ENCODE measurements at regions not wholly inside any gene's neighbourhood (a gene's known extent, or its start where the extent isn't known, plus 50 kb on each side); places are given as distances from the start of the nearest gene placed in this dataset.

- no peak for DNase-seq (ENCODE audit: low spot score)
Observed at GRCh38 chr5:8239198-8239597, 370.2 kb downstream of the MTRR start.

GRCh38 chr5:8239646-8240045 lies 370.7 kb downstream of the MTRR start:
- no peak for DNase-seq (ENCODE audit: low spot score)

- no peak for DNase-seq (ENCODE audit: low spot score)
Observed at GRCh38 chr5:8241076-8241475, 372.1 kb downstream of the MTRR start.

GRCh38 chr5:8241558-8241957 lies 372.6 kb downstream of the MTRR start:
- DNase-seq (ENCODE audit: low spot score) = no peak

- no peak for DNase-seq (ENCODE audit: low spot score)
Observed at GRCh38 chr5:8247049-8247899, 378.3 kb downstream of the MTRR start.

GRCh38 chr5:8253376-8253775 lies 384.4 kb downstream of the MTRR start:
- DNase-seq (ENCODE audit: low spot score) = no peak

- DNase-seq (ENCODE audit: low spot score) = no peak
Observed at GRCh38 chr5:8254674-8255073, 385.7 kb downstream of the MTRR start.

GRCh38 chr5:8258801-8259200 lies 389.9 kb downstream of the MTRR start:
- DNase-seq (ENCODE audit: low spot score) = no peak

GRCh38 chr5:8270246-8270645 lies 401.3 kb downstream of the MTRR start:
- DNase-seq (ENCODE audit: low spot score) = no peak

- no peak for DNase-seq (ENCODE audit: low spot score)
Observed at GRCh38 chr5:8280711-8281363, 411.9 kb downstream of the MTRR start.

- no peak for DNase-seq (ENCODE audit: low spot score)
Observed at GRCh38 chr5:8288334-8288733, 419.4 kb downstream of the MTRR start.

GRCh38 chr5:8288897-8289516 lies 420.1 kb downstream of the MTRR start:
- no peak for DNase-seq (ENCODE audit: low spot score)

GRCh38 chr5:8289779-8290178 lies 420.8 kb downstream of the MTRR start:
- DNase-seq (ENCODE audit: low spot score) = no peak

- DNase-seq (ENCODE audit: low spot score) = no peak
Observed at GRCh38 chr5:8290721-8291120, 421.8 kb downstream of the MTRR start.

- no peak for DNase-seq (ENCODE audit: low spot score)
Observed at GRCh38 chr5:8291641-8292040, 422.7 kb downstream of the MTRR start.

GRCh38 chr5:8295141-8295540 lies 426.2 kb downstream of the MTRR start:
- no peak for DNase-seq (ENCODE audit: low spot score)

GRCh38 chr5:8299716-8300115 lies 430.8 kb downstream of the MTRR start:
- DNase-seq (ENCODE audit: low spot score) = no peak

- DNase-seq (ENCODE audit: low spot score) = no peak
Observed at GRCh38 chr5:8304341-8304740, 435.4 kb downstream of the MTRR start.

- DNase-seq (ENCODE audit: low spot score) = no peak
Observed at GRCh38 chr5:8306288-8306896, 437.4 kb downstream of the MTRR start.

- no peak for DNase-seq (ENCODE audit: low spot score)
Observed at GRCh38 chr5:8314965-8315364, 446.0 kb downstream of the MTRR start.

- no peak for DNase-seq (ENCODE audit: low spot score)
Observed at GRCh38 chr5:8316608-8317280, 447.8 kb downstream of the MTRR start.

- DNase-seq (ENCODE audit: low spot score) = no peak
Observed at GRCh38 chr5:8317335-8317734, 448.4 kb downstream of the MTRR start.

Measured in H4 (cell line).